MM.1S (cell line): ENCODE measurements at regions not wholly inside any gene's neighbourhood (a gene's known extent, or its start where the extent isn't known, plus 50 kb on each side); places are given as distances from the start of the nearest gene placed in this dataset.

Source experiments
- DNase-seq: peaks from one replicate; pipeline ENCODE4 v3.0.0-alpha.2; 2015
- H2AFZ ChIP-seq: fragments of 300-600 bp; sonication (generic); 2 replicates; pipeline ENCODE4 v1.6.0; 2016; ENCODE audit warnings: antibody characterized with exemption, low read length
- H3F3A ChIP-seq: fragments of 300-600 bp; sonication (generic); 2 replicates; pipeline ENCODE4 v1.6.1; 2016; ENCODE audit warnings: mild to moderate bottlenecking, antibody characterized with exemption, low read length, moderate library complexity, mixed read lengths; ENCODE audit not compliant: insufficient read depth
- H3K27ac ChIP-seq: fragments of 300-600 bp; sonication (generic); 2 replicates; pipeline ENCODE4 v1.5.1; 2016; ENCODE audit warnings: mild to moderate bottlenecking, low read length
- H3K27me3 ChIP-seq: fragments of 300-600 bp; sonication (generic); replicated peaks from 2 replicates; pipeline ENCODE4 v1.6.0; 2016; ENCODE audit warnings: low read length; ENCODE audit not compliant: insufficient read depth
- H3K36me3 ChIP-seq: fragments of 300-600 bp; sonication (generic); replicated peaks from 2 replicates; pipeline ENCODE4 v1.6.1; 2016; ENCODE audit warnings: mild to moderate bottlenecking, low read length, mixed read lengths; ENCODE audit not compliant: insufficient read depth
- H3K4me1 ChIP-seq: fragments of 300-600 bp; sonication (generic); 2 replicates; pipeline ENCODE4 v1.6.1; 2016; ENCODE audit warnings: low read length, mixed read lengths
- H3K4me2 ChIP-seq: fragments of 300-600 bp; sonication (generic); 2 replicates; pipeline ENCODE4 v1.6.0; 2016; ENCODE audit warnings: low read depth, low read length
- H3K4me3 ChIP-seq: fragments of 300-600 bp; sonication (generic); 2 replicates; pipeline ENCODE4 v1.5.1; 2016; ENCODE audit warnings: low read length, mixed read lengths
- H3K79me2 ChIP-seq: fragments of 300-600 bp; sonication (generic); 2 replicates; pipeline ENCODE4 v1.6.1; 2016; ENCODE audit warnings: mixed run types, low read length, mixed read lengths
- H3K9ac ChIP-seq: fragments of 300-600 bp; sonication (generic); 2 replicates; pipeline ENCODE4 v1.6.1; 2016; ENCODE audit warnings: low read length, mixed read lengths
- H3K9me2 ChIP-seq: fragments of 300-600 bp; sonication (generic); replicated peaks from 2 replicates; pipeline ENCODE4 v1.6.1; 2016; ENCODE audit warnings: mild to moderate bottlenecking, low read length, mixed read lengths; ENCODE audit not compliant: insufficient read depth
- H3K9me3 ChIP-seq: fragments of 300-600 bp; sonication (generic); replicated peaks from 2 replicates; pipeline ENCODE4 v1.6.1; 2016; ENCODE audit warnings: mild to moderate bottlenecking, low read length, mixed read lengths; ENCODE audit not compliant: insufficient read depth
- H4K20me1 ChIP-seq: fragments of 300-600 bp; sonication (generic); 2 replicates; pipeline ENCODE4 v1.6.1; 2016; ENCODE audit warnings: mild to moderate bottlenecking, low read length, moderate library complexity, mixed read lengths; ENCODE audit not compliant: insufficient read depth
- CTCF ChIP-seq: fragments of 300-600 bp; sonication (generic); IDR thresholded peaks from 2 replicates; pipeline ENCODE4 v1.5.1; 2016; ENCODE audit warnings: antibody characterized with exemption, low read length, mixed read lengths
- EZH2 ChIP-seq: fragments of 300-600 bp; sonication (generic); optimal IDR thresholded peaks from 2 replicates; pipeline ENCODE3; 2017; ENCODE audit warnings: low read depth, mild to moderate bottlenecking, antibody characterized with exemption, low read length, mixed read lengths
- EZH2phosphoT487 ChIP-seq: fragments of 300-600 bp; sonication (generic); IDR thresholded peaks from 2 replicates; pipeline ENCODE4 v1.6.1; 2018; ENCODE audit warnings: antibody characterized with exemption, low read length

- no peaks in the 10 kb centered on the region for H3K4me1 ChIP-seq
- H4K20me1 ChIP-seq: no peaks in the 10 kb centered on the region
- no peaks in the 10 kb centered on the region for H3K9me2 ChIP-seq
- no peak overlapping the region for H2AFZ ChIP-seq
- no peaks in the 10 kb centered on the region for H3F3A ChIP-seq
- H3K4me2 ChIP-seq: no peak overlapping the region
- peaks cover 99% of the 10 kb centered on the region for H3K27me3 ChIP-seq
- H3K79me2 ChIP-seq: no peaks in the 10 kb centered on the region
- no peak overlapping the region for H3K9ac ChIP-seq
- no peak for TF ChIP-seq EZH2phosphoT487
- TF ChIP-seq CTCF: no peak
- TF ChIP-seq EZH2: no peak
- H3K27ac ChIP-seq: no peak overlapping the region
- H3K4me3 ChIP-seq: no peak overlapping the region
- DNase-seq: no peak
- no peaks in the 10 kb centered on the region for H3K9me3 ChIP-seq
- H3K36me3 ChIP-seq: no peaks in the 10 kb centered on the region
Measured at GRCh38 chr21:41664881-41665765, 101.7 kb downstream of the RIPK4 start.

GRCh38 chr21:41663805-41664788 is 102.8 kb downstream of the RIPK4 start:
- Histone ChIP-seq H3K36me3 (no peaks in the 10 kb centered on the region), H3K4me1 (no peaks in the 10 kb centered on the region), H4K20me1 (no peaks in the 10 kb centered on the region), H3K4me2 (no peak overlapping the region), H3K9ac (no peak overlapping the region), H3K4me3 (no peak overlapping the region), H3K27ac (no peak overlapping the region), H3F3A (no peaks in the 10 kb centered on the region), H3K9me2 (no peaks in the 10 kb centered on the region), H3K27me3 (peaks cover 99% of the 10 kb centered on the region), H2AFZ (no peak overlapping the region), H3K9me3 (no peaks in the 10 kb centered on the region), H3K79me2 (no peaks in the 10 kb centered on the region)
- no peak for DNase-seq
- TF ChIP-seq EZH2phosphoT487: 0 out of 2 replicates have a peak, but pooled peaks have one; percentile 71
- no peak for TF ChIP-seq CTCF

GRCh38 chr21:41662761-41663160 is 104.1 kb downstream of the RIPK4 start:
- H3F3A ChIP-seq: no peaks in the 10 kb centered on the region
- no peaks in the 10 kb centered on the region for H3K9me3 ChIP-seq
- no peak for DNase-seq
- H4K20me1 ChIP-seq: no peaks in the 10 kb centered on the region
- H3K4me3 ChIP-seq: no peak overlapping the region
- no peaks in the 10 kb centered on the region for H3K79me2 ChIP-seq
- peaks cover 99% of the 10 kb centered on the region for H3K27me3 ChIP-seq
- no peak overlapping the region for H3K9ac ChIP-seq
- no peaks in the 10 kb centered on the region for H3K9me2 ChIP-seq
- no peak overlapping the region for H3K27ac ChIP-seq
- H3K36me3 ChIP-seq: no peaks in the 10 kb centered on the region
- H2AFZ ChIP-seq: no peak overlapping the region
- no peaks in the 10 kb centered on the region for H3K4me1 ChIP-seq
- TF ChIP-seq EZH2phosphoT487 (no peak), EZH2 (no peak), CTCF (no peak)
- H3K4me2 ChIP-seq: no peak overlapping the region
